K562 (cell line): ENCODE measurements at regions not wholly inside any gene's neighbourhood (a gene's known extent, or its start where the extent isn't known, plus 50 kb on each side); places are given as distances from the start of the nearest gene placed in this dataset.
"Not testable (repeated sequence)": the region's sequence is repeated elsewhere in the genome, so short reads cannot be mapped to it uniquely, and the experiment has no call there.

Source experiments
- ATAC-seq: fragments of 200-7000 bp; cut with Tn5 transposase; 3 replicates; pipeline ENCODE4 v1.9.1; 2020; ENCODE audit warnings: moderate library complexity
- BruUV-seq: library from RNA; stranded (reverse); fragments of 400-500 nt; replicated peaks from 2 replicates; lab custom pipeline; 2021; lab: Mats Ljungman, UMichigan
- CTCF ChIA-PET: fragments of 300-600 bp; formaldehyde crosslinking; extraction: SDS; loops from one replicate; lab custom pipeline; 2021; ENCODE audit warnings: low intra/inter-chr PET ratio; lab: Yijun Ruan, JAX
- POLR2A ChIA-PET: fragments of 300-600, 350-650 bp; sonication (Branson Sonifier 250); formaldehyde crosslinking; extraction: SDS; loops from one replicate; lab custom pipeline; 2021; ENCODE audit warnings: antibody characterized with exemption, inconsistent platforms; lab: Yijun Ruan, JAX
- DNase-seq, 4 experiments: peaks; one replicate each; pipeline versions ENCODE4 v3.0.0 to v3.0.0-alpha.2; 2011 to 2018; ENCODE audit warnings: low spot score in 3 of 4, mixed read lengths in 3 of 4; ENCODE audit errors: extremely low read depth in 1 of 4
- FAIRE-seq: peaks from 2 replicates; lab custom pipeline; 2011; peaks lifted over from hg19 to GRCh38; lab: Jason Lieb, UNC
- H2AFZ ChIP-seq: 2 replicates; pipeline ENCODE4 v1.6.0; 2011; ENCODE audit warnings: low read depth, low read length, control low read depth, inconsistent platforms
- H3K27ac ChIP-seq: fragments of 200-600 bp; 3 replicates; pipeline ENCODE4 v1.8.0; 2011; ENCODE audit warnings: low read depth, mild to moderate bottlenecking, control low read depth, inconsistent platforms, low read length, moderate library complexity, mixed read lengths; ENCODE audit errors: extremely low read depth
- H3K27me3 ChIP-seq, 2 experiments: fragments of 300-600 bp in 1 of 2; 2 replicates in 1 of 2; 3 replicates in 1 of 2; pipeline versions ENCODE4 v1.6.0 to v1.8.0; 2011; ENCODE audit warnings: inconsistent platforms in 2 of 2, low read length in 2 of 2, mild to moderate bottlenecking in 1 of 2, mixed read lengths in 1 of 2, moderate library complexity in 1 of 2; ENCODE audit not compliant: control insufficient read depth in 2 of 2, insufficient read depth in 2 of 2
- H3K36me3 ChIP-seq: fragments of 300-600 bp; 3 replicates; pipeline ENCODE4 v1.8.0; 2011; ENCODE audit warnings: mild to moderate bottlenecking, low read length, inconsistent platforms; ENCODE audit not compliant: control insufficient read depth, insufficient read depth
- H3K4me1 ChIP-seq, 2 experiments: fragments of 200-600 bp in 1 of 2; replicated peaks in 1 of 2; 2 replicates in 1 of 2; 3 replicates in 1 of 2; pipeline versions ENCODE4 v1.5.1 to v1.8.0; 2011; ENCODE audit warnings: inconsistent platforms in 2 of 2, low read length in 2 of 2, mild to moderate bottlenecking in 1 of 2, mixed read lengths in 1 of 2, moderate library complexity in 1 of 2; ENCODE audit not compliant: control insufficient read depth in 2 of 2, insufficient read depth in 2 of 2
- H3K4me2 ChIP-seq: 2 replicates; pipeline ENCODE4 v1.6.1; 2011; ENCODE audit warnings: low read length, control low read depth, inconsistent platforms, mixed read lengths; ENCODE audit not compliant: insufficient read depth
- H3K4me3 ChIP-seq: fragments of 200-600 bp; sonication (generic), shearing (Covaris generic); 2 replicates; pipeline ENCODE4 v1.5.1; 2016; ENCODE audit warnings: control low read depth, inconsistent platforms
- H3K79me2 ChIP-seq: fragments of 200-600 bp; 3 replicates; pipeline ENCODE4 v1.8.0; 2011; ENCODE audit warnings: low read length, inconsistent platforms; ENCODE audit not compliant: control insufficient read depth, insufficient read depth
- H3K9ac ChIP-seq, 2 experiments: 2 replicates each; pipeline versions ENCODE4 v1.6.0 to v1.6.1; 2011; ENCODE audit warnings: low read depth in 2 of 2, low read length in 2 of 2, control low read depth in 1 of 2, inconsistent platforms in 1 of 2, mild to moderate bottlenecking in 1 of 2, mixed read lengths in 1 of 2; ENCODE audit not compliant: insufficient read depth in 1 of 2
- H3K9me1 ChIP-seq: one replicate; pipeline ENCODE4 v1.6.0; 2011; ENCODE audit warnings: inconsistent platforms, mild to moderate bottlenecking, low read length, moderate library complexity; ENCODE audit not compliant: control insufficient read depth, insufficient read depth
- H3K9me3 ChIP-seq: replicated peaks from 2 replicates; pipeline ENCODE4 v1.5.1; 2011; ENCODE audit warnings: low read depth, low read length, inconsistent platforms; ENCODE audit not compliant: control insufficient read depth, insufficient read depth
- H4K20me1 ChIP-seq: replicated peaks from 2 replicates; pipeline ENCODE4 v1.6.1; 2011; ENCODE audit warnings: low read length, inconsistent platforms, mixed read lengths; ENCODE audit not compliant: control insufficient read depth, insufficient read depth
- TRIM28 ChIP-seq: fragments of 450-650 bp; IDR thresholded peaks from 2 replicates; pipeline ENCODE4 v1.6.1; 2017
- ZNF280A ChIP-seq: fragments of 450-650 bp; IDR thresholded peaks from 2 replicates; pipeline ENCODE4 v1.6.1; 2018; ENCODE audit warnings: mild to moderate bottlenecking, low read depth; ENCODE audit not compliant: partially characterized antibody
- WGBS: fragments of 100-300 bp; shearing (Covaris generic); methylation state at CpG from one replicate; pipeline ENCODE4 v1.1.6; 2016; ENCODE audit warnings: low coverage, mixed read lengths; ENCODE audit not compliant: insufficient coverage; ENCODE audit errors: missing lambda C conversion rate; 5-methylcytosine and 5-hydroxymethylcytosine counted together
- in situ Hi-C: fragments of 300-500 bp; cut with MboI; formaldehyde crosslinking; loops from 4 replicates; pipeline ENCODE4 v1.15.0; 2018; ENCODE audit warnings: inconsistent platforms, mixed read lengths
- intact Hi-C: fragments of 100-400 bp; cut with micrococcal nuclease; formaldehyde crosslinking; loops from 2 replicates; pipeline ENCODE4 v1.14.2; 2022
- TF ChIP-seq, protein P1 (sequence below), 2 experiments: fragments of 450-650 bp; IDR thresholded peaks; 2 replicates each; pipeline ENCODE4 v1.6.1; 2018; ENCODE audit warnings: mild to moderate bottlenecking in 2 of 2, low read depth in 1 of 2; ENCODE audit not compliant: partially characterized antibody in 2 of 2

- BruUV-seq, H3K4me2 ChIP-seq, CTCF ChIA-PET, H3K79me2 ChIP-seq, H3K4me3 ChIP-seq, H3K9me1 ChIP-seq, in situ Hi-C loops, H4K20me1 ChIP-seq, H2AFZ ChIP-seq, DNase-seq, H3K27me3 ChIP-seq, H3K36me3 ChIP-seq, intact Hi-C loops, H3K9me3 ChIP-seq, ATAC-seq, FAIRE-seq, H3K27ac ChIP-seq, H3K4me1 ChIP-seq, H3K9ac ChIP-seq: not testable (repeated sequence)
- POLR2A ChIA-PET, result interaction anchor here (1.1 to 1.4 kb wide), 2 partner anchors 9 to 11 kb away, joined by 3 to 4 read pairs; no protein-coding TSS in a partner anchor
- WGBS, result 0% methylated on average over 1 of the region's 1 CpG
- TF ChIP-seq, protein P1, sequence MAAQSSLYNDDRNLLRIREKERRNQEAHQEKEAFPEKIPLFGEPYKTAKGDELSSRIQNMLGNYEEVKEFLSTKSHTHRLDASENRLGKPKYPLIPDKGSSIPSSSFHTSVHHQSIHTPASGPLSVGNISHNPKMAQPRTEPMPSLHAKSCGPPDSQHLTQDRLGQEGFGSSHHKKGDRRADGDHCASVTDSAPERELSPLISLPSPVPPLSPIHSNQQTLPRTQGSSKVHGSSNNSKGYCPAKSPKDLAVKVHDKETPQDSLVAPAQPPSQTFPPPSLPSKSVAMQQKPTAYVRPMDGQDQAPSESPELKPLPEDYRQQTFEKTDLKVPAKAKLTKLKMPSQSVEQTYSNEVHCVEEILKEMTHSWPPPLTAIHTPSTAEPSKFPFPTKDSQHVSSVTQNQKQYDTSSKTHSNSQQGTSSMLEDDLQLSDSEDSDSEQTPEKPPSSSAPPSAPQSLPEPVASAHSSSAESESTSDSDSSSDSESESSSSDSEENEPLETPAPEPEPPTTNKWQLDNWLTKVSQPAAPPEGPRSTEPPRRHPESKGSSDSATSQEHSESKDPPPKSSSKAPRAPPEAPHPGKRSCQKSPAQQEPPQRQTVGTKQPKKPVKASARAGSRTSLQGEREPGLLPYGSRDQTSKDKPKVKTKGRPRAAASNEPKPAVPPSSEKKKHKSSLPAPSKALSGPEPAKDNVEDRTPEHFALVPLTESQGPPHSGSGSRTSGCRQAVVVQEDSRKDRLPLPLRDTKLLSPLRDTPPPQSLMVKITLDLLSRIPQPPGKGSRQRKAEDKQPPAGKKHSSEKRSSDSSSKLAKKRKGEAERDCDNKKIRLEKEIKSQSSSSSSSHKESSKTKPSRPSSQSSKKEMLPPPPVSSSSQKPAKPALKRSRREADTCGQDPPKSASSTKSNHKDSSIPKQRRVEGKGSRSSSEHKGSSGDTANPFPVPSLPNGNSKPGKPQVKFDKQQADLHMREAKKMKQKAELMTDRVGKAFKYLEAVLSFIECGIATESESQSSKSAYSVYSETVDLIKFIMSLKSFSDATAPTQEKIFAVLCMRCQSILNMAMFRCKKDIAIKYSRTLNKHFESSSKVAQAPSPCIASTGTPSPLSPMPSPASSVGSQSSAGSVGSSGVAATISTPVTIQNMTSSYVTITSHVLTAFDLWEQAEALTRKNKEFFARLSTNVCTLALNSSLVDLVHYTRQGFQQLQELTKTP (IDR thresholded peaks at IDR 0.05; ENCODE audit: low read depth in 1 of 2, partially characterized antibody in 2 of 2), result peak in 1 of 2 experiments; percentile 99
- TF ChIP-seq ZNF280A (peak; percentile 23), TRIM28 (0 out of 2 replicates have a peak, but pooled peaks have one; percentile 31)
Observed at GRCh38 chr1:229742614-229743013, 116.6 kb downstream of the URB2 start.
